NCI-H146 (cell line): ENCODE measurements at regions not wholly inside any gene's neighbourhood (a gene's known extent, or its start where the extent isn't known, plus 50 kb on each side); places are given as distances from the start of the nearest gene placed in this dataset.
"Not testable (repeated sequence)": the region's sequence is repeated elsewhere in the genome, so short reads cannot be mapped to it uniquely, and the experiment has no call there.

ENCODE experiments used
- DNase-seq: peaks from one replicate; lab custom pipeline; 2025; lab: John Stamatoyannopoulos, UW

GRCh38 chr6:48512390-48512789 is 401.4 kb upstream of the PTCHD4 start:
- no peak for DNase-seq

- DNase-seq, result peak; percentile 36
Measured at GRCh38 chr6:48511378-48511777, 400.4 kb upstream of the PTCHD4 start.

DNA sequence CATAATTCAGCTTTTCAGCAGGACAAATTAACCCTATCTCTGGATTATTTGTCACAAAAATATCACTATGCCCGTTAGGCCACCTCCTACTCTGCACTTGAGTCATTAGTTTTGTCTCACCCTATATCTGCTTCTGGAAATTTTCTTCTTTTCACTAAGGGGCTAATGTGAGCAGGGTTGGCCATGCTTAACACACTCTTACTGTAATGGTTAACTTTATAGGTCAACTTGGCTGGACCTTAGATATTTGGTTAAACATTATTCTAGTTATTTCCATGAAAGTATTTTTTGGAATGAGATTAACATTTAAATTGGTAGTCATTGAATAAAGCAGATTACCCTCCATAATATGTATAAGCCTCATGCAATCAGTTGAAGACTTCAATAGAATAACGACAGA is 394.6 kb upstream of the PTCHD4 start:
- DNase-seq, result no peak

DNA sequence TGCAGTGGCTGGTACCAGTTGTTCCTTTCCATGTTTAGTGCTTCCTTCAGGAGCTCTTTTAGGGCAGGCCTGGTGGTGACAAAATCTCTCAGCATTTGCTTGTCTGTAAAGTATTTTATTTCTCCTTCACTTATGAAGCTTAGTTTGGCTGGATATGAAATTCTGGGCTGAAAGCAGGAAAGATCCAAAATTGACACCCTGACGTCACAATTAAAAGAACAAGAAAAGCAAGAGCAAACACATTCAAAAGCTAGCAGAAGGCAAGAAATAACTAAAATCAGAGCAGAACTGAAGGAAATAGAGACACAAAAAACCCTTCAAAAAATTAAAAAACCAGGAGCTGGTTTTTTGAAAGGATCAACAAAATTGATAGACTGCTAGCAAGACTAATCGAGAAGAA is 382.4 kb upstream of the PTCHD4 start:
- not testable (repeated sequence) for DNase-seq

- DNase-seq, result no peak
Measured at GRCh38 chr6:48490658-48491057, 379.7 kb upstream of the PTCHD4 start.

DNA sequence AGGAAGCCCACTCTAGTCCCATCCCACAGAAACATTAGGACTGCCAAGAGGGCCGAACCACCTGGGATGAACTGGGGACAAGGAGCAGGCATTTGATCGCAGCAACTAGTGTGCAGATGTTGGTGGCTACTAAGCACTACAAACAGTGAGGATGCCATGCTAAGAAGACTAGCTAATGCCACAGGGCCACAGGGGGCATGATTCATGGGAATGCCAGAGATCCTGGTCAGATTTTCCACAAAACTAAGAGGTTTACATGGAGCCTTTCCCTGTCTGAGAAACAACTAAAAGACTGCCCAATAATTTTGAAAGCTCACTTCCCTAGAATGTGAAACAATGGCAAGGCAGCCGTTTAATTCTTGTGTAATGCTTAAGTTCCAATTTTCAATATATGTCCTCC is 375.9 kb upstream of the PTCHD4 start:
- no peak for DNase-seq

GRCh38 chr6:48486373-48486772 is 375.4 kb upstream of the PTCHD4 start:
- no peak for DNase-seq

DNA sequence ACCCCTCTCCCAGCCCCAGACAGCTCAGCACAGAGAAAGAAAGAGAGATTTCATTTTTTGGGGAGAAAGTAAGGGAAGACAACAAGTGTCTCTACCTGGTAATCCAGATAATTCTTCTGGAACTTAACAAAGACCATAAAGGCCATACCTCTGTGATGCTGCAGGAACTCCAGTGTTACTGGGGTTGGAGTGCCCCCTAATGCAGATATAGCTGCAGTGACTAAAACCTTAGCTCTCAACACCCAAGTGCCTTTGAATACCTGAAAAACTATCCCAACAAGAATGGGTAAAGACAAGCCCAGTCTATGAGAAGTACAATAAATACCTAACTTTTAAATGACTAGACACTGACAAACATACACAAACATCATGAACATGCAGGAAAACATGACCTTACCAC is 365.3 kb upstream of the PTCHD4 start:
- peak; percentile 65 for DNase-seq

DNA sequence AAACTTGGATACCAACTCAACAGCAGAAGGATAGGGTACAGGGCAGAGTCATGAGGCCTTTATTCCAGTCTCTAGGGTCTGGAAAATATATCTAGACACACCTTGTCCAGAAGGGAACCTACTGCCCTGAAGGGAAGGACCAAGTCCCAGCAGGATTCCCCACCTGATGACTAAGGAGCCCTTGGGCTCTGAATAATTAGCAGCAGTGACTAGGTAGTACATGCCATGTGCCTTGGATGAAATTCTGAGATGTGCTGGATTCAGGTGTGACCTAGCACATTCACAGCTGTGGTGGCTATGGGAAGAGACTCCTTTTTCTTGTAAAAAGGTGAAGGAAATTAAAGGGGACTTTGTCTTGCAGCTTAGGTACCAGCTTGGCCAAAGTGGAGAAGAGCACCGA is 364.3 kb upstream of the PTCHD4 start:
- DNase-seq, result peak; percentile 3

DNA sequence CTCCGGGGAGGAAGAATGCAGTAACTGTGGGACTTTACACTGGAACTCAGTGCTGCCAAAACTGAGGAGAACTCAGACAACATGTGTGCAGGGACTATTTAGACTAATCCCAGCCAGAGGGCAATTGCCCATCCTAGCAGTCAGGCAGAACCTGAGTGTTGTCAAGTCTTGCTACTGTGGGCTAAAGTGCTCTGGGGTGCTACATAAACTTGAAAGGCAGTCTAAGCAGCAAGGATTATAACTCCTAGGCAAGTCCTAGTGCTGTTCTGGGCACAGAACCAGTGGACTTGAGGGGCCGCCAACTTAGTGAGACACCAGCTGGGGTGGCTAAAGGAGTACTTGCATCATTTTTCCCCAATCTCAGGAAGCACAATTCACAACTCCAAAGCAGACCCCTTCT is 363.8 kb upstream of the PTCHD4 start:
- DNase-seq, result no peak

DNA sequence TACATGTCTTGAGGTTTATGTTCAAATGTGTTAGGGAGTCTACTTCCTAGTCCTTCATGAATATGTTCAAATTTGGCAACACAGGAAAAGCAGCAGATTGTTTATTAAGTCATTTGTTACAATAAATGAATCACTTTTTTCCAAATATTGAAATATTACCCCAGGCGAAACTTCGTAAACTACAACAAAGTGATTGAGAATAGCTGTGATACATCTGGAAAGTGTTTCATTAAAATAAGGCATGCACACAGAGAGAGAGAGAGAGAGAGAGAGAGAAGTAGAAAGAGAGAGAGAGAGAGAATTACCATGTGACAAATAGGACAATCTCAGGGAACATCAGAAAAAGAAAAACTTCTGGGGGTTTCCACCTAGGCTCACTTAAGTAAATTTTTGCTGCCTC is 363.1 kb upstream of the PTCHD4 start:
- DNase-seq, result no peak

DNA sequence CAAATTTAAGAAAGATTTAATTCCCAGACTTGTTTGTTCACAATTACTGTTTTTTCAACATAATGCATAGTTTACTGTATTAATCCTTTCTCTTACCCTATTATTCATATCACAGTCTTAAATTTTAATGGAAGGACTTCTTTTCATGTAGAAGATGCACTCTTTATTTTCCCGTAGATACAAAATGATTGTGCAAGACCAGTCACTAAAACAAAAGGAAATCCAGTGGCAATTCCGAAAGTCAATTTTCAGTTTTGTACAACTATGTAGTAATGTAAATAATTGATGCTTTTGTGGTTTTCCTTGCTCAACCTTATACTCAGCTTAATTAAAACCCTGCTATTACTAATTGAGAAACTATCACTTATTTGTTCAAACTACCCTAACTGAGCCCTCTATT is 361.5 kb upstream of the PTCHD4 start:
- DNase-seq, result no peak

DNA sequence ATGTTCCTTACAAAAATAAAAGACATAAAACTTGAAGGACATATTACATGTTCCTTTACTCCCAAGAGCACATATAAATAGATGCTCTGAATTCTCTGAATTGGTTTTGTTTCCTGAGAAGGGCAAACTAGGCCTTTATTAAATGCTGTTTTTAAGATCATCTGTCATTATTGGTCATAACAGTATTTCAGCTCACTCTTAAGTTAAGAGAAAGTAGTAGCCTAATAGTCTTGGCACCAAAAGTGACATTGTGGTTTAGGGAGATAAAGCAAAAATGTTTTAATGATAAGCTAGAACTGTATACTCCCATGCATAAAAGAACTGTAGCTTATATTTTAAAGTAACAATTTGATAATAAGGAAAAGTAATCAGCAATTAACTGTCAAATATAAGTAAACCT is 361.1 kb upstream of the PTCHD4 start:
- no peak for DNase-seq

DNA sequence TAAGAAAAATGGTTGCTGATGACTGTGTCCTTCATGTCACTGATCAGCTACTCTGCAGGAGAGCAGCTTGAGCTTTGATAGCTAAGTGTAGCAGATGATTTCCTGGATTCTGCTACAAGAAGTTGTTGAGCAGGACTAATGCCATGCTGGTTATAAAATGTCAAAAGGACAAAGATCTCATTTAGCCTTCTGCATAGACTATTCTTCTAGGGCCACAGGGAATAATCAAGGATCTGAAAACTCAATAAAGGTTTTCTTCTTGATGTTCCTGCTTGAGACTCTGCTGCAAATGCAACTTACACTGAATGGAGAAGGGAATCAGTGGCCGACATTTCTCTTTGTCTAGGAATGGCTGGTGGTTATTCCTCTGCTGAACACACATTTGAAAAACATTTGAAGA is 360.3 kb upstream of the PTCHD4 start:
- no peak for DNase-seq

- DNase-seq, result peak; percentile 3
Measured at GRCh38 chr6:48449002-48449401, 338.0 kb upstream of the PTCHD4 start.

- DNase-seq, result no peak
Measured at GRCh38 chr6:48447251-48447650, 336.3 kb upstream of the PTCHD4 start.

DNA sequence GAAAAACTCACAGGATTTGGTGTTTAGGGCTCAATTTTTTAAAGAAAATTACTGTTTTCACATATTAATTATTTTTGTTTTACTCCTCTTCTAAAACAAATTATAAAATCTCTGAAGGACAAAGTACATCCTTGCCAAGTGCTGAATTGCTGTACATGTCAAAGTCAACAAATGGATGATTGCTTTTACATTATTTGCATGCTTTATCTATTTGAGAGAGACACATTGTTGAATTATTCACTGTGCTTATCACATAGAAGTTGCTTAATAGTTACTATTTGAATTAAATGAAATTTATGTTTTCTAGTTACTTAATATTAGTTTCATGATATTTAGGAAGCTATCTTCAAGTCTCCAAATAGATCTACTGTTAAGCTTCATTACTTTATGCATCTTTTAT is 318.6 kb upstream of the PTCHD4 start:
- DNase-seq, result no peak

GRCh38 chr6:48429021-48429420 is 318.0 kb upstream of the PTCHD4 start:
- no peak for DNase-seq

DNA sequence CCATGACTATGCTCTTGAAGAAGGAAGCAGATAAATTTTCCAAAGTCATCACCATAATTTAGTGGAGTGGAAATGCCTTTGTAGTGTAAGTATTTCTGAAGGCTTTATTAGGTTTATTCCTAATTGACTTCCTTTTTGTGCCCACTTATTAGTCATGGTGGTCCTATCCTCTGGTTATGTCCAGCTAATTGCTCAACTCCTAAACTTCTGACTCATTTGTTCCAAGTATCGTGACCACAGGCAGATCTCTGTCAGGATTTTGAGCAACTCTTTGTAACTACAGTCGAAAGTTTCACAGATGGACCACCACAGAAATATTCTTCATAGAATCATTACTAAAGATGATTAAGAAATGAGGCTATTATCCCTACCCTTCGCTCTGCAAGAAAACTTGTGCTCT is 315.6 kb upstream of the PTCHD4 start:
- no peak for DNase-seq

- no peak for DNase-seq
Measured at GRCh38 chr6:48423640-48424365, 312.8 kb upstream of the PTCHD4 start.

- DNase-seq, result no peak
Measured at GRCh38 chr6:48419992-48420391, 309.0 kb upstream of the PTCHD4 start.

GRCh38 chr6:48417927-48418326 is 306.9 kb upstream of the PTCHD4 start:
- no peak for DNase-seq

DNA sequence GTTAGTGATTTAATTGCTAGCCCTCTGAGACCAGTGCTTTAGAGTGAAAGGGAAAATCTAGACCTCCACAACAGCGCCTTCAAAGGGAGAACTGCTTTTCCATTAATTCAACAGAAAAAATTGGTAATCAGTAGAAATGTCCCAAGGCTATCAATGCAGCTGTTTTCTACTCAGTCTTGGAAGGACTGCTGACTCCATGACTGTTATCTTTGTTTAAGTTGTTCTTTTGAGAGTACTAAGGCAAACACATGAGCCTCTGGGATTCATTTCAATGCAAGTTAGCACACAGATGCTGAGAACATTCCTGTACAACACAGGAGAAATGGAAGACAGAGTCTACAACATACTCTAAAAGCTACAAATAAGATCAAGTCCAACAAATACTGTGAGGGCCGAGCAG is 301.7 kb upstream of the PTCHD4 start:
- no peak for DNase-seq

DNA sequence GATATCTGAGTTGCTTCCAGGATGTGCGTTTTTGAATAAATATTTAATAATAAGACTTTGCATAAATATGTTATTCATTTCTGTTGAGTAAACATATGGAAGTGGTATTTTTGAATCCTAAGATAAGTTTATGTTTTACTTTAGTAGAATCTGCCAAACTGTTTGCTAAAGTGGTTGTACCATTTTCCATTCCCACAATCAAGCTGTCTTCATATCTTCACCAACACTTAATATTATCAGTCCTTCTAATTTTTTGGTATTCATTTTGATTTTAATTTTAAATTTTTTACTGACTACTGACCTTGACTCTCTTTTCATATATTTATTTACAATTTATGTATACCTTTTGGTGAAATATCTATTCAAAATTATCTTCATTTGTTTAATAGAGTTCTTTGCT is 293.9 kb upstream of the PTCHD4 start:
- no peak for DNase-seq

- no peak for DNase-seq
Measured at GRCh38 chr6:48403587-48403986, 292.6 kb upstream of the PTCHD4 start.
